Mesenteric fat pad (tissue), 1 donor: ENCODE measurements at regions not wholly inside any gene's neighbourhood (a gene's known extent, or its start where the extent isn't known, plus 50 kb on each side); places are given as distances from the start of the nearest gene placed in this dataset.
A peak's percentile ranks its signal among the peaks of the same experiment; 100 is the strongest.

ENCODE experiments used
- DNase-seq: peaks from one replicate; pipeline ENCODE4 v3.0.0-alpha.2; 2020; ENCODE audit warnings: low spot score
- donor health status: DM: yes; HTN: yes; CAD: no.

DNA sequence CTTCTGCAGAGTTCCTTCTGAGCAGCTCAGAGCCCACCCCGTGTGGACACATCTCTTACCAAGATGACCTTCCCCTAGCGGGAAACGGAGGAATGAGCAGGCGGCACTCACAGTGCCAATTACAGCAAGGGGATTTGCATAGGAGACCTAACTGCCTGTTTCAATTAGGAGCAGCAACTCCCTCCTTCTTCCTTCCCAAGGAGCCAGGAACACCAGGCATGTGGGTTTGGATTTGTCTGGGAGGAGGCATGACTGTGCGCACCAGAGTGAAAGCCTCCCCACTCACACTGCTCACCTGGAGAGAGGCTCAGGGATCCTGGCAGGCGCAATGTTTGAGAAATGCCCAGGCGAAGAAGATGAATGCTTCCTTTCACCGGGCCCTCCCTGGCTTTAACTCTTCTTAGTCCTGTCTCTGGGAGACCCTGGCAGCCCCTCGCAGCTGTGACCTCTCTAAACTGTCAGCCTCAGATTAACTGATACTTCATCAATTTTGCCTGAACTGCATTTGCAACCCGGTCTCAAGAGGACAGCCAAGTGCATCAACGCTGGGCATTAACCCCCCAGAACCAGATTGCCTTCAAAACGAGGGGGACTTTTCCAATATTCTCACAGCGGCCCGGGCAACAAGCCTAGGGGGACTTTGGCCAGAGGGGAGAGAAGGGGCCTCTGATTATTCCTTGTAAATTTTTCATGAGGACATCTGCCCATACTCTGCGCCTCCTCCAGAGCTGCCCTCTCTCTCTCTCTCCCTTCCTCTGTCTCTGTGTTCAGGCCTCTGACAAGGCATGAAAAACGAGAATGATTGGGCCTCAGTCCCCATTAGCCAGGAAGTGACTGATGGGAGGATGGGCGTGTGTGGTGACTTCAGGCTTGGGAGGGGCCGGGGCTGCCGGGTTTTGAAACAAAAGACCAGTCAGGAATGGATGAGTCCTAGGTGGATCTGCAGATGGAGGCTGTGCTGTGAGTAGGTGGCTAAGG is 93.8 kb downstream of the CMPK2 start:
- no peak for DNase-seq

DNA sequence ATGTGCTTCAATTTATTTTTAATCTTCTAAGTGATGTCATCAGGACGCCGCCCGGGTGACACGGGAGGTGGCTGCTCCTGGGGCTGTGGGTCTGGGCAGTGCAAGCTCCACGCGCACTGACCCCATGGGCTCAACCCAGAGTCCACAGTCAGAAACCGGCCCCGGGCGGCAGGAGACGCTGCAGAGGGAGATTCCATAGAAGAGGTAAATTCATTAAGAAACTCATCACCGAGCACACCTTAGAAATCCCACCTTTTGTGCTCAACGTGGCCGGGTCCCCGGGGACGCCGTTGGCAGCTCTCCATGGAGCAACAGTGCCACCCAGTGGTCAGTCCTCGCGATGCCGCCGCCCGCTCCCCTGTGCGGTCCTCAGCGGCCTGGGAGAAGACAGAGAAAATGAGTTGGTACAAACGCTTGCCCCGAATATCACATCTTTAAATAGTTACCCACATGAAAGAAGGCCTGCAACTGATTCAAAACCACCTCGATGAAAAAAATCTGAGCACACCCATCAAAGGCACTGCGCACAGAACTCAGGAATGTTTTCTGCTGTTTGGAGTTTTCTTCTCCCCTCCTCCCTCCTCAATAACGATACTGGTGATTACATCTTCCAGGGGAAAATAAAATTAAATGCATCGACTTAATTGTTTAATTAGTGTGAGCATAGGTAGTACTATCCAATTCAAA is 92.6 kb downstream of the CMPK2 start:
- DNase-seq = peak; percentile 92

DNA sequence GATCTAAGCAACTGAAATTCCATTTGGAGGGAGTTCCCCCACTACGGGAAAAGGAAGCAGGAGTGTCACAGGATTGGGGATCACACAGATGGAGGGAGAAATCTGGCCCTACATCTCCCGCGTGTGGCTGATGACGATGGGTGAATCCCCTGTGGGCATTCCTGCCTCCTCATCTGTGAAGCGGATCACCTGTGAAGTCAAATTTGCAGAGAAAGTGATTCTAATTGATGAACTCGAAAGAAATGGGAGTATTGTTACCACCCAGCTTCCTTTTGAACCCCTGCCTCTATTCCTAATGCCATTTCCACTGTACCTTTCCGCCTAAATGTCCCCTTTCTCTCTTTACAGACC is 92.0 kb downstream of the CMPK2 start:
- no peak for DNase-seq

DNA sequence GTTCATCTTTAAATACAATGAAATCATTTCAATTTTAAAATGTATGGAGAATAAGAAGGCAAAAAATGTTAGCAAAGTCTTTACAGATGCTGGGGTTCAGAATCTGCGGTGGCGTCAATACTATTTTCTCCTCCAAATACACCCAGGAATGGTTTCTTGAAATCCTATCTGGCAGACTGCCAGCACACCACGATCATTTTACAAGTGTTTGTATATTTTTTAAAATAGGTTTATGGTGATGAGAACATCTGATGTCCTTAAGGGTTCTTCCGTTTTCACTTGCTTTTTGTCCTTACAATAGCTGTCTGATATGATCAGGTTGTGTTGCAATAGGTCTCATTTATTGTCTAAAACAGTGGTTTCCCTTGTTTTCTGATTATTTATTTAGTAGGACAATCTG is 89.6 kb downstream of the CMPK2 start:
- DNase-seq = no peak

DNA sequence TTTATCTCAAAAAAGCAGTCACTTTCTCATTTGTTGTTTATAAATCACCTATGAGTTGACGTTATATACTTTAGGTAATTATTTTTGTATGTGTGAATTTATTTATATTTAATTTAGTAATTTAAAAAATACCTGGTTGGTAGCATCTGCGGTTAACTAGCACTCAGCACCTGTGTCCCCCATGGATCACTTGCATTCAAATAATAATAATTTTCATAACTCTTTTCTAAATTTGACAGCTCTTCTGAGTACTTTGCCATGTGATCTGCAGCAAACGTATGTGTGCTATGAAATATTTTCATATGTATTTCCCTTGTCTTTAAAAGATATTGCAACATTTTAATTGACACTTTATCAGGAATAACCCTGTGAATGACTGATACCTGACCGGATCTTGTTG is 88.1 kb downstream of the CMPK2 start:
- no peak for DNase-seq

DNA sequence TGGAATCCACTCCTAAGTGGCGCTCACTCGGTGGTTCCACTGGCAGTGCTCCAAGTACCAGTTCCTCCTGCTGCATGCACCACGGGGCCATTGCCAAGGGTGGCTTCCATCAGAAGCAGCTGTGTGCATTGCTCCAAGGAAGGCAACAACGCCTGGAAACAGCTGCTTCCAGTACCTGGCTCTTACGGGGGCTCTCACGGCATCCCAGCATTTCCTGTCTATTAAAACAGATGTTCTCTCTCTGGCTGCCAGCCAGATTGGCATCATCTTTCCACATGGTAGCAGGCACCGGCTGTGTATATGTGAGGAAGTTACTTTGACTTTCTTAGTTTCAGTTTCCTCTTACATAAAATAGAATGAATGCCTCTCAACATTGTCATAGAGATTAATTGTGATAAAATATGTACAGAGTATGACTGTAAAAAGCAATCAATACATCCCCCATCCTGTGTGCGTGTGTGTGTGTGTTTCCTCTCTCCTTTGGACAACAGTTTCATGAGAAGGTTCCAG is 84.9 kb downstream of the CMPK2 start:
- no peak for DNase-seq

DNA sequence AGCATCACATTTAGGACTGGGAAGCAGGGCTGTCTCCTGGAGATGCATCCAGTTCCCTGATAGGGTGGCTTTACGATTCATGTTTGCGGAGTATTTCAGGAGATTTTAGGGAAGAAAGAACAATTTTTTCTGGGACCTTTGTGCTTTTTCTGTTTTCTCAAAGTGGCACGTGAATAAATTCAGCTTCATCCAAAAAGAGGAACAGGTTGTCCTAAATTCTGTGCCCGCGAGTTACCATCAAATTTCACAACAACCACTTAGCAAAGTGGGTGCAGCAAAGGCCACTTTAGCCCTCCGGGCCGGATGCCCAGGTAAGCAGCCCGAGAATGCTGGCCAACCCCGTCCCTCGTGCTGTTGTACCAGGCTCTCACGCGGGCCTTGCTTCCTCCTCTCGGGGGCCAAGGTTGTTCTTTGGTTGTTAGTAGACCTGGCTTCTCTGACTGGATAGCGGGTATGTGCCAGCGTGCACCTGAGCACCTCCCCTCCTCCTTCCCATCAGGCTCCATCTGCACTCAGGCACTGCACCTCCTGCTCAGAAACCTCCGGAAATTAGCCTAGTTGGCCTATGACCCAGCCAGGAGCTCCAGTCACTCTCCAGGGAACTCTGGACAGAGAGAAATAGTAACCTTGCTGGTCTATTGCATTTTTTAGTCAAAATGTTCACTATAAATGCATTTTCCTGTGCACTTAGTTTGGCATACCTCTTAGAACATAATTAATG is 83.0 kb downstream of the CMPK2 start:
- DNase-seq = no peak

DNA sequence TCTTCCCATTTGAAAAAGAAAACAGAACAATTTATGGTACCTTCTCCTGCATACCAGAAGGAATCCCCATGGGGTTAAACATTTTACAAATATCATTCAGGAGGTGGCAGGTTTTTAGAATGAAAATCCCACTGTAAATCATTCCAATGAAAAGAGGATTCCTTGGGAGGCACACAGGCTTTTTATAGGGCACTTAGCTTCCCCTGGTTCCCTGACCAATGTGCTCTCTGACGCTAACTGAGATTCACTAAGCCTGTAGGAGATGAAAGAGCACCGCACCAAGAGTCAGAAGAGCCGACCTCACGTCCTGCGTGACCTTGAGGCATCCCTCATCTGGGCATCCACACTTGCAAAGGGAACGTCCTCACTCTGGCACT is 82.5 kb downstream of the CMPK2 start:
- DNase-seq = no peak

DNA sequence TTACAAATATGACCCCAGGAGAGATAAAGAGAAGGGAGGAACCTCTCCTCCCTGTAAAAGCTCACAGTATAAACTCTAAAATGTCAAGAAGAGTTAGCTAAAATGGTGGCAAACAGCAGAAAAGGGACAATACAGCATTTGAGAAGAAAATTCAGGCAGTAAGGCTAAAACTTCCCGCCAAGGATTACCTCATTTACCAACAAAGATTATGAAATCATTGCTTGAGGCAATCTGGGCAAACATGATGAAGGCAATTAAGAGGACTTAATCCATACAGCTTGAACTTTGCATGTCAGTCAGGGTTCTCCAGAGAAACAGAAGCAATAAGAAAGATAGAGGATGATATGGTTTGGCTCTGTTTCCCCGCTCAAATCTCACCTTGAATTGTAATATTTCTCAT is 81.4 kb downstream of the CMPK2 start:
- DNase-seq = no peak

DNA sequence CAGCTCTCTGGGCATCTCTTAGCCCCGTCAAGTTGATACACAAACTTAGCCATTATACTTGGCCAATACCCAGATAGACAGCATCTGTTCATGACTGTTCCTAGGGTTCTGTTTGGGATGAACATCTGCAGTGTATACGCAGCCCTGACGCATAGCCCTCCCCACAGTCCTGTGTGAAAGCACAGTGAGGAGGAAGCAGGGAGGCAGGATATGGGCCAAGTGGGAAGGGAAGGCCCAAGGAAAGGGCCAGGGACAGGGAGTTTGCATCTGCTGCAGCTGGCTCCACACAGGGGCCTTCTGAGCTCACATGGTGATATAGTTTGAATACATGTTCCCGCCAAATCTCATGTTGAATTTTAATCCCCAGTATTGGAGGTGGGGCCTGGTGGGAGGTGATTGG is 80.2 kb downstream of the CMPK2 start:
- no peak for DNase-seq

DNA sequence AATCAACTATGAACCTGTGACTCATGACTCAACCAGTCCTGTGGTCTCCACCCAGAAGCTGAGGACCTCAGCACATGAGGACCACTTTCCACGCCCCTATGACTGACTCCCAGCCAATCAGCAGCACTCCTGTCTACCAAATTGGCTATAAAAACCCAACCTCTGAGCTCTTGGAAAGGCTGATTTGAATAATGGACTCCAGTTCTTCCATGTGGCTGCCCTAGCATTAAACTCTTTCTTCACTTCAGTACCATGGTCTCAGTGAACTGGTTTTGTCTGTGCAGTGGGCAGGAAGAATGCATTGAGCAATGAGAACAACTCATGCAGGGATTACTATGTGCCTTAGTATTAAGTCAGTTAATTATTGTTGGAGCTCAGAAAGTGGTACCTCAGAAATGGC is 78.3 kb downstream of the CMPK2 start:
- DNase-seq = no peak

DNA sequence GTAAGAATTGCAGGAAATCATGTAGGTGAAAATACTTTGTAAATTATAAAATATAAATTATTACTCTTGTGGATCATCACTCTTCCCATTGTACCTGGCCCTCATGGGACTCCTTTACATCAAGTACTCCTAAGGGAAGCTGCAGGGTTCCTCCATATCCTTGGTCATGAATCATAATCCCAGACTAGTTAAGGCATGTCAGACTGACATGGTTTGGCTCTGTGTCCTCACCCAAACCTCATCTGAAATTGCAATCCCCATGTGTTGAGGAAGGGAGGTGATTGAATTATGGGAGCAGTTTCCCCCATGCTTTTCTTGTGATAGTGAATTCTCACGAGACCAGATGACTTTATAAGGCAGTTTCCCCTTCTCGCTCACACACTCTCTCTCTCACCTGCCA is 77.1 kb downstream of the CMPK2 start:
- no peak for DNase-seq

DNA sequence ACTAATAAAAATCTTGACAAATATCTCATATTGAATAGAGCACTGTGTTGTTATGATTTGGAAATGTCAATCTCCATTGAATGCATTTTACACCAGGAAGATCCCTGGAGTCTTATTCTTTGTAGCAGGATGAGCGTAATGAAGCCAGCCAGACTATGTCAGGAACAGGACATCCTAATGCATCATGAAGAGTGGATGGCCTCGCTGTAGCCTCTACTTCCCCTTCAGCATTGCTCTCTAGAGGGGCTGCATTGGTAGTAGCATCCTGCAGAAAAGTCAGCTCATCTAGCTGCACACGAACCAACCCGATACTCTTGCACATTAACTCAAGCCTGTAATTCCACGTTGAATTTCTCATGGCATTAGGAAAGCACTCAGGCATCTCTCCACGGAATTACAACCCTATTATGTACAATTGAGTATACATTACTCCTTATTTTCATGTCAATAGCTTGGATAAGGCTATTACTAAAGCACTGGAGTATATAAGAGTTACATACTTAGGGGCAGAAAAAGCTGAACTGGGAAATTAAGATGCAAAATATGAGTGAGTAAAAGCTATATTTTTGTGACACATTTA is 76.1 kb downstream of the CMPK2 start:
- DNase-seq = no peak

DNA sequence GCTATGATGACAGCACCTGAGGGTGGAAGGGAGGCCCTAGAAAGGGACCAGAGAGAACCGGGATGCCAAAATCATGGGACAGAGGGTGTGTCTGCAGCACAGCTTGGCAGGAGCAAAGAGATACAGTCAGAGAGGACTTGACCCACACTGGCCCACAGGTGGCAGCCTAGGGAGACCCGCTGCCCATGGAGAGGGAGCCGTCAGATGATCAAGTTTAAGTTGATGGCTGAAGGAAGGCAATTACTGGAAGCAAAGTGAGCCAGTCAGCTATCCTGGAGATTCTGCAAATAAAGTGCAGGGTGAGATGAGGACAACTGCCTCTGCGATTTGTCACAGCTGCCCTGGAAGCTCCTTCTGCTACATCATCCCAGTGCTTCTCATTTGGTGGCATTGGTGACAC is 74.0 kb downstream of the CMPK2 start:
- DNase-seq = no peak

DNA sequence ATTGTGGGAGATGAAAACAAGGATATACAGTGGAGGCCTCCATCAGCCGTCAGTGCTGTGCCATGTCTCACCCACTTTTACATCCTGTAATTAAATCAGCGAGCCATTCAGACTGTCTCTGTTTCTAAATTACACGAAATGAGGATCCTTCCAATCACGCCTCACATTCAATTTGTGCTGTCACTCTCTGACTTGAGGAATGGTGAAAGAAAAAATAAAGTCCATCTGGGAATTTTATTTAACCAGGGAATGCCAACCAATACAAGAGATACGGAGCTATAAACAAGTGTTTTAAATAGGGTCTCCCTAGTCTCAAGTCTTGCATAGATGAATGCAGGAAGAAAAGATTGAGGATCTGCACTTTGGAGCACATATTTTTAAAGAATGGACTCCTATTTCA is 72.8 kb downstream of the CMPK2 start:
- DNase-seq = no peak

DNA sequence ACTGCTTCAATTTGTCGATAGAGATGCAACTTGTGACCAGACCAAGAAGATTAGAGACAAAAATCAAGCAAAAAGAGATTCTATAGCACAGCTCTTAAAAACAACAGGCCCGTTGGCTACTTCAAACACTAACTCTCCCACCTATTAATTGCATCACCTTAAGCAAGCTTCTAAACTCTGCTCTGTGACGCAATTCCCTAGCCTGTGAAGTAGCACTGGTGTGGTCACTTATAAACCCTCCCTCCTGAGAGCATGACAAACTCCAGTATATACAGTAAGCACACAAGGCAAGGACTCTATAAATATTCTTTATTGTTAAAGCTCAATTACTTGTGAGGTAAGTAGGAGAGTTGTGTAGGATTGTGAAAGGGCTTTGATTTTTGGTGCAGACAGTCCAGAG is 72.3 kb downstream of the CMPK2 start:
- DNase-seq = no peak

DNA sequence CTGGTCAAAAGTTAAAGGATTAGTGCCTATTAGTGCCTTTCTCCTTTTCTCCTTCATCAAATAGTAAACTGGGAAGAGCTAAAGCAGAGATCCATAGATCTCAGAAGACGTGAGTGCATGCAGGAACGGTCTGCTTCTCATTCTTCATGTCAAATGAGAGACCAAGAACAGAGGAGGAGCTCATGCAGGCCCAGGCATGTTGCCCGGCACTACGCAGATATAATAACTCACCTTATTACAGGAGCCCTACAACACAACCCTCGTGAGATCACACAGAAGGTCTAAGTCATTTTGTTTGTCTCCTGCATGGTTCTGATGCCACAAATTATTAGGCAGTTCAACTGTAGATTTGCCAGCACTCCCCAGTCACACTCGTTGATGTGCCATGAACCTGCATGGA is 71.8 kb downstream of the CMPK2 start:
- DNase-seq = no peak

DNA sequence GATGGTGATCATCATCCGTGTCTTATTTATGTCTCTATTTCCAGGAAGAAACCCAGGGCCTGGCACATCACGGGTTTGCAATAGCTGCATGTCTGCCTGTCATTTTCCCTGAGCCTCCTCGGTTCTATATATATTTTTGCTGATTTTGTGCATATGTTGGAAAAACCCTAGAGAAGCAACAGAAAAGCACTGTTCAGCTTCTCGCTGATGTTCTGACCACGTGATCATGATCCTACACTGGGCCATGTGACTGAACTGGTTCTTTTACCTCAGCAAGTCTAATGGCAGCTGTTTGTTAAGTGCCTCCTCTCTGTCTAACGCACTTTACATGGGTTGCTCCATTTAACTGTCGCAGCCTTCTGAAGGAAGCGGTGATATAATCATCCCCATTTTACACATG is 71.3 kb downstream of the CMPK2 start:
- DNase-seq = no peak
